GM21381 (cell line): ENCODE measurements at regions not wholly inside any gene's neighbourhood (a gene's known extent, or its start where the extent isn't known, plus 50 kb on each side); places are given as distances from the start of the nearest gene placed in this dataset.
"Not testable (repeated sequence)": the region's sequence is repeated elsewhere in the genome, so short reads cannot be mapped to it uniquely, and the experiment has no call there.

Experiments
- ATAC-seq: cut with Tn5 transposase; IDR thresholded peaks from one replicate; pipeline ENCODE4 v1.9.1; 2021; ENCODE audit warnings: mild to moderate bottlenecking, moderate library complexity; ENCODE audit not compliant: unreplicated experiment

DNA sequence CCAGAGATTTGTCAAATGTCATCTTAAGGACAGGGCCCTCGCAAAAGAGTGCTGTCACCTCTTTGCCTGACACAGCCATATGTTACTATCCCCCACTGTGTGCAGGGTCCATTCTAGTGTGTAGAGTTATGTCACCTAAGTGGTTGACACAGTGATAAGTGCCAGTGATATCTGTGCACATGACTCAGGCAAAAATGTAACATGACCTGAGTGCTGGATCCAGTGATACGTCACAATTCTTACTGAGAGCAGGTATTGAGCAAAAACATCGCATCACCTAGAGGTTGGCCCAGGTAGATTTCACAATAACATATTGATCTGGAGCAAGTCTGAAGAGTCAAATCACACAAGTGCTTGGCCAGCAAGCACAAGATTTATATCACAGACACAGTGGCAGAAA is 100.5 kb upstream of the BPY2 start:
- ATAC-seq = not testable (repeated sequence)

DNA sequence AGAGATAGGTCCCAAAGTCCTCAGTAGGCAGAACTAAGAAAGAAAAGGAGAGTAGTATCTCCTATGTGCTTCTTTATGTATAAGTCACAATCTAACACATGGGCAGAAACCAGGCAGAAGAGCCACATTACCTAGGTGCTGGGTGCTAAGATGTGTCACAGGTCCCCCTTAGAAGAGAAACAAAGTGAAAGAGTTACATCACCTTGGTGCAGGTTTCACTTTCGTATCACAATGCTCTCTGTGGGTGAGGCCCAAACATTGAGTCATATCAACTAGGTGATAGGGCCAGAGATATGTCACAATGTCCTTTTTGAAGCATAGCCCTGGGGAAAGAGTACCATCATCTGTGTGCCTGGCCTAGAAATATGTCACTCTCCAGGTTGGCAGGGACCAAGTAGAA is 96.1 kb upstream of the BPY2 start:
- ATAC-seq = peak; percentile 97

DNA sequence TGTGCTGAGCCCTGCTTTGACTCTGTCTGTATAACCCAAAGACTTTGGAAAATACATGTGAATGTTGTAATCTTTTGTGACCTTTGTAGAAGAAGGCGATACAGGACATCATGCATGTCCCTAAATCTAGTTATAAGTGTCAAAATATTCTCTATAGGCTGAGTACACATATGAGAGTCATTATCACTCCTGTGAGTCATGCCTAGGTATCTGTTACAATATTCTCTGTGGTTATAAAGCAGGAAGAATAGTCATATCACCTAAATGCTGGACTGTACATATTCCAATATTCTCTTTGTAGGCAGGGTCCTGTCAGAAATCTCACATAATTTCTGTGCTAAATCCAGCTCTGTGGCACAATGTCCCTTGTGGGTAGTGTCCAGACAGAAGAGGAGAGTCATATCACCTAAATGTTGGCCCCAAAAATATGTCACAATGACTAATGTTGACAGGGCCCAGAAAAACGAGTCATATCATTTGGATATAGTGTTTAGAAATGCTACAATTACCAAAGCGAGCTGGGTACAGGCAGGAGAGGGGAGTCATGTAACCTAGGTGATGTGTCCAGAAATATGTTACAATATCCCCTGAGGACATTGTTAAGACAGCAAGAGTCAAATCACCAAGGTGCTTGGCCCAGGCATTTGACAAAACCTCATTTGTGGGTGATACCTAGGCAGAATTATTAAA is 80.4 kb upstream of the BPY2 start:
- not testable (repeated sequence) for ATAC-seq

DNA sequence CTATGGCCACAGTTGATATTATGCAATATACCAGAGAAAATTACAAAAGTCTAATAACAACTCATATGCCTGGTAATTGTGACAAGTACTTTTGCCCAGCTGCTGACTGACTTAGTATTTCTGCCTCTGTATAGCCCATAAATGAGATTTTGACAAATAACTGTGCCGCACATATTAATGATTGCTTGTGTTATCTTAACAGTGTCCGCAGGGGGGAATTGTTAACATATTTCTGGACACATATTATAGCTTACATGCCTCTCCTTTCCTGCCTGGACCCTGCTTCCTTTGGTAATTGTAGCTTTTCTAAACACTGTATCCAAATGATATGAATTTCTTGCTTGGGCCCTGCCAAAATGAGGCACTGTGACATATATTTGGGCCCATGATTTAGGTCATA is 69.0 kb upstream of the BPY2 start:
- ATAC-seq = not testable (repeated sequence)

DNA sequence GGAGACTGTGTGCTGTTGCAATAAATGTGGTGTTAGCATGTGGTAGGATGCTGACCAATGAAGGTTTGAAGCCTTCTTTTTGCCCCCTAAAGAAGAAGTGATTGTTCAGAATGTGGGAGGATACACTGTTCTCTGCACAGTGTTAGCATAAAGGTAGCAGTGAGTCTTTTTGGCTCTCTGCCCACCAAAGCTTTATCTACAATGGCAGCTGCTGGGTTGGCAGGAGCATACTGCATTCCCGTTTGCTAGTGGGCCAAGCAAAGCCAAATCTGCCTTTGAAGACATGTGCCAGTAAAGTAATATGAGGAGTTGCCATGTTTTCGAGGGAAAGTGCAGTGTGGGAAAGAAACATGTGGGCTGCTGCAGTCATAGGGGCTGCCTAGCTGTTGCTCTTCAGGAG is 56.4 kb upstream of the BPY2 start:
- not testable (repeated sequence) for ATAC-seq

DNA sequence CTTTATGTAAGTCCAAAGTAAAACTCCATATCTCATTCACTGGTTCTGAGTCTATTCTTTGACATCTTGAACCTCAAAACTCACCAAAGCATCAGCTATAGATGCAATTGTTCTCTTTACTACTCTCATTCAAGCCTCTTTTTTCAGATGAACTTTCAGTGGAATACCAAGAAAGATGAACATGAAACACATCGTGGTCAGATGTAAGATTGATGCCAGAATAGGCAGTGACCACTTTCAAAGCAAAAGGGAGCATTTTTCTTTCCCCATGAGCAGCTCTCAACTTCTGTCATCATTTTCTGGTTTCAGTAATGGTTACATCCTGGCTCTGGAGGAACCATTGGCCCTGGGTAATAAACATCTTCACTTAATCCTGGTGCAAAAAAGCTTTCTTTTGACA is 50.6 kb upstream of the BPY2 start:
- ATAC-seq = not testable (repeated sequence)
